DOHH2 (cell line): ENCODE measurements at regions not wholly inside any gene's neighbourhood (a gene's known extent, or its start where the extent isn't known, plus 50 kb on each side); places are given as distances from the start of the nearest gene placed in this dataset.

Source experiments
- H3F3A ChIP-seq: fragments of 200-600 bp; sonication (generic), shearing (Covaris generic); 2 replicates; pipeline ENCODE4 v1.6.0; 2016; ENCODE audit warnings: antibody characterized with exemption, mild to moderate bottlenecking; ENCODE audit not compliant: control insufficient read depth, insufficient read depth
- H3K27ac ChIP-seq: fragments of 200-600 bp; sonication (generic); 2 replicates; pipeline ENCODE4 v1.5.1; 2014; ENCODE audit warnings: low read depth, mild to moderate bottlenecking, low read length, moderate library complexity
- H3K27me3 ChIP-seq: fragments of 200-600 bp; sonication (generic); 2 replicates; pipeline ENCODE4 v1.6.1; 2014; ENCODE audit warnings: mild to moderate bottlenecking, low read length, mixed read lengths; ENCODE audit not compliant: control insufficient read depth
- H3K36me3 ChIP-seq: fragments of 200-600 bp; sonication (generic); 2 replicates; pipeline ENCODE4 v1.6.1; 2014; ENCODE audit warnings: mild to moderate bottlenecking, low read length, moderate library complexity, mixed read lengths; ENCODE audit not compliant: control insufficient read depth
- H3K4me1 ChIP-seq: fragments of 200-600 bp; sonication (generic); 2 replicates; pipeline ENCODE4 v1.6.1; 2014; ENCODE audit warnings: mild to moderate bottlenecking, low read length, mixed read lengths; ENCODE audit not compliant: control insufficient read depth
- H3K4me2 ChIP-seq: fragments of 200-600 bp; sonication (generic); 2 replicates; pipeline ENCODE4 v1.6.0; 2014; ENCODE audit warnings: mild to moderate bottlenecking, low read length, moderate library complexity
- H3K4me3 ChIP-seq: fragments of 200-600 bp; sonication (generic); 2 replicates; pipeline ENCODE4 v1.5.1; 2014; ENCODE audit warnings: mild to moderate bottlenecking, low read length, mixed read lengths
- H3K79me2 ChIP-seq: fragments of 200-600 bp; sonication (generic); 2 replicates; pipeline ENCODE4 v1.6.1; 2014; ENCODE audit warnings: mild to moderate bottlenecking, low read length, mixed read lengths; ENCODE audit not compliant: control insufficient read depth
- H3K9me2 ChIP-seq: fragments of 200-600 bp; sonication (generic); replicated peaks from 2 replicates; pipeline ENCODE4 v1.6.1; 2014; ENCODE audit warnings: mild to moderate bottlenecking, low read length, mixed read lengths; ENCODE audit not compliant: control insufficient read depth
- H3K9me3 ChIP-seq: fragments of 200-600 bp; sonication (generic); 2 replicates; pipeline ENCODE4 v1.6.1; 2014; ENCODE audit warnings: antibody characterized with exemption, low read length, mixed read lengths; ENCODE audit not compliant: control insufficient read depth, insufficient read depth
- H4K20me1 ChIP-seq: fragments of 200-600 bp; sonication (generic); 2 replicates; pipeline ENCODE4 v1.6.0; 2014; ENCODE audit warnings: low read depth, mild to moderate bottlenecking, antibody characterized with exemption, low read length, moderate library complexity; ENCODE audit not compliant: control insufficient read depth, insufficient read depth
- CTCF ChIP-seq: fragments of 200-600 bp; sonication (generic); IDR thresholded peaks from one replicate; pipeline ENCODE4 v1.5.1; 2014; ENCODE audit warnings: antibody characterized with exemption, mild to moderate bottlenecking, low read depth, low read length; ENCODE audit not compliant: poor library complexity, severe bottlenecking
- EZH2phosphoT487 ChIP-seq: fragments of 200-600 bp; sonication (generic); IDR thresholded peaks from 2 replicates; pipeline ENCODE4 v1.6.1; 2017; ENCODE audit warnings: borderline replicate concordance, mild to moderate bottlenecking, antibody characterized with exemption, low read length, moderate library complexity, mixed read lengths

GRCh38 chr9:115998666-115999065, 154.9 kb upstream of the PAPPA start:
- TF ChIP-seq EZH2phosphoT487 = no peak
- no peak for TF ChIP-seq CTCF
- H3K27ac ChIP-seq = no peak overlapping the region
- H3K79me2 ChIP-seq = no peaks in the 10 kb centered on the region
- no peak overlapping the region for H3K4me3 ChIP-seq
- H3K4me1 ChIP-seq = no peaks in the 10 kb centered on the region
- H3F3A ChIP-seq = no peaks in the 10 kb centered on the region
- H3K27me3 ChIP-seq = no peaks in the 10 kb centered on the region
- no peak overlapping the region for H3K4me2 ChIP-seq
- H4K20me1 ChIP-seq = no peaks in the 10 kb centered on the region
- no peaks in the 10 kb centered on the region for H3K9me3 ChIP-seq
- no peaks in the 10 kb centered on the region for H3K9me2 ChIP-seq
- H3K36me3 ChIP-seq = no peaks in the 10 kb centered on the region

- TF ChIP-seq CTCF = no peak
- no peak for TF ChIP-seq EZH2phosphoT487
- Histone ChIP-seq H3F3A (no peaks in the 10 kb centered on the region), H3K36me3 (no peaks in the 10 kb centered on the region), H3K9me2 (no peaks in the 10 kb centered on the region), H3K27ac (no peak overlapping the region), H3K4me3 (no peak overlapping the region), H3K9me3 (no peaks in the 10 kb centered on the region), H3K4me1 (no peaks in the 10 kb centered on the region), H4K20me1 (no peaks in the 10 kb centered on the region), H3K4me2 (no peak overlapping the region), H3K27me3 (no peaks in the 10 kb centered on the region), H3K79me2 (no peaks in the 10 kb centered on the region)
These were observed 154.1 kb upstream of the PAPPA start for GRCh38 chr9:115999498-115999897.

GRCh38 chr9:116000748-116001329, 152.8 kb upstream of the PAPPA start:
- H3K4me1 ChIP-seq = no peaks in the 10 kb centered on the region
- no peaks in the 10 kb centered on the region for H3K36me3 ChIP-seq
- H3K4me3 ChIP-seq = no peak overlapping the region
- no peaks in the 10 kb centered on the region for H3K27me3 ChIP-seq
- H3F3A ChIP-seq = no peaks in the 10 kb centered on the region
- H3K27ac ChIP-seq = no peak overlapping the region
- no peak overlapping the region for H3K4me2 ChIP-seq
- no peaks in the 10 kb centered on the region for H3K9me2 ChIP-seq
- TF ChIP-seq EZH2phosphoT487 (no peak), CTCF (peak; percentile 66)
- H3K79me2 ChIP-seq = no peaks in the 10 kb centered on the region
- H3K9me3 ChIP-seq = no peaks in the 10 kb centered on the region
- no peaks in the 10 kb centered on the region for H4K20me1 ChIP-seq
